HG03575 (cell line): ENCODE measurements at regions not wholly inside any gene's neighbourhood (a gene's known extent, or its start where the extent isn't known, plus 50 kb on each side); places are given as distances from the start of the nearest gene placed in this dataset.

Experiments used
- ATAC-seq: cut with Tn5 transposase; IDR thresholded peaks from one replicate; pipeline ENCODE4 v1.9.1; 2021; ENCODE audit not compliant: unreplicated experiment, insufficient number of reproducible peaks, low FRiP score; ENCODE audit errors: extremely low read depth

DNA sequence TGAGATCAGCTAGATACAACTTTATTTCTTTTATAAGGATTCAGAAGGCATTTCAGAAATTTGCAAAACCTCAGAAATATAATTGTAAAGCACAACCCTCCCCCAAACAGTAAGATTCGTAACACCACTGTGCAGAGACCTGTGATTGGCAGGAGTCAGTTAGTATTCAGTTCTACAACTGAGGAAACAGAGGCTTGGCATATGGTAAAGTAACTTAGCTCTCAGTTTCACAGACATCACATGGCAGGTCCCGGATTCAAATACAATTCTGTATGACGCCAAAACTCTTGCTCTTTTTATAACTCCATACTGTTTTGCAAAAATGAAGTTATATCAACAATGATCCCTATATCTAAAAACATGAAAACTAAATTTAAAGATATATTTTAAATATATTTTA, 225.6 kb upstream of the LMCD1 start:
- ATAC-seq: no peak

DNA sequence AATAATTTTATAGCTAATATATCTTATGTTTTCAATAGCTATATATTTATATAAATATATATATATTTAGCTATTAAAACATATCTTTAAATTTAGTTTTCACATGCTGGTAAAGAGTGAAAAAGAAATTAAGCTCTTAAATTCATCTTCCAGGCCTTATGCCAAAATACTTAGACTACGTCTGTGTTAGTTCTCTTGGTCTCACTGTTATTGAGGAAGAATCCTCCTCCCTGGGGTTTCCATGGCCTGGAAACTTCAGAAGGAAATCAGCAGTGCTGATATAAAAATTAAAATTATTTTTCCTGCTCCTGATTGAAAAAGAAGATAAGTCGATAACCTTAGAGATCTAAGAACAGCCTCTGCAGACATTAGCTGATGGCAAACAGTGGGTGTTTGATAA, 225.1 kb upstream of the LMCD1 start:
- no peak for ATAC-seq

DNA sequence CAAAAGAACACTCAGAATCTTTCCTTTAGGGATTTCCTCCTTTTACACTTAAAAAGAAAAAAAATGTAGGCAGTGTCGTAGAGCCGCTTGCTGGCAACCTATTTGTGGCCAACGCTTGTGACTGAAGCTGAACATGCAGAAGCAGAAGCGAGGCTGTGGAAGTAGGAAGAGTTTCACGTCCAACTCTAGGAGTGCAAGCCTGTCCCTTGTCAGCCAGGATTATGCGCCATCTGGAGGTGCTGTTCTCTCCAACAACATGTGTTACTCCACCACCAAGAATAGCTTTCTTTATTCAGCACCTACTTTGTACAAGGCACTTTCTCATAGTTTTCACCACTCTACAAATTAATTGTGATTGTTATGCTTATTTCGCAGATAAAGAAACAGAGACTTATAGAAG, 223.2 kb upstream of the LMCD1 start:
- no peak for ATAC-seq

DNA sequence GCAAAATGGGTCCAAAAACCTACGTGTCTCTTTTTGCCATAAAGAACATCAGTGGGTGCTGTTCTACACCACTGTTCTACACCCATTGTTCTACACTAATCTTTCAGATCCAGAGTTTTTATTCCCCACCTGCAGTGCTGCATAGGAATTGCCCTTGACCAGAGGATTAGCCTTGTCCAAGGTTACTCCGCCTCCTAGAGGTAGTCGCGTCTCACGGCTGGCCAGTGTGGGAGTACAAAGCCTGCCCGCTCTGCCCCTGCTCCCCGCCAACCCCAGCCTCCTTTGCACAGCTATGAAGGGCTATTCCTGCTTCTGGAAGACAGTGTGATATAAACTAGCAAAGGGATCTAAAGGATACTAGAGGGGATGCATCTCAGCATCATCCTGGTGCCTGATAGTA, 222.1 kb upstream of the LMCD1 start:
- ATAC-seq: no peak

DNA sequence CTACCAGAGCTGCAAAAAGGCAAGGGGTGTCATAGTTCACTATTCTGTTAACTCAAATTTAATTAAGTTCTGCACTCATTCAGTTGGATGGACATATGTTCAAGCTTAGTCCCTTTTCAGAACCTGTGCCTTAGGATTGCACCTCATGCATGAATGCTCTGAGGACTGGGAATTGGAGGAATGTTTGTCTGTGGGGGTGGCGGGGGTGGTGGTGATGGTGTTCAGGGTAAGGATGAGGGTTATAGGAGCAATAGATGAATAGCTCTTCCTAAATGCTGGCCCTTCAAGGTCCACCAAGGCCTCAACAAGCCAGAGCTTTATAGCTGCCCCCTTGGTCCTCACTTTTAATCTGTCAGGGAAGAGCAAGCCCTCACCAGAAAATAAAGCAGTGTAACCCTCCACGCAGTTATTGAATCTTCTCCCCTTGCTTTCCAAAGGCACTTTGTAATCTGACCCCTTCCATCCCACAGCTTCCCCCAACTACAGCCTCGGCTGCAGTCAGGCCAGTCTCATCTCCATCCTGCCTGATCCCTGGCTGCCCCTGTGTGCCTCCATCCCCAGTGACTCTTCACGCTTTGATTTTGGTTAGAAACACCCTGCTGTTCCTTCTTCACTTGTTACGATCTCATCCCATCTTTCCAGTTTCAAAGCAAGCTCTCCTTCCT, 221.6 kb upstream of the LMCD1 start:
- no peak for ATAC-seq

DNA sequence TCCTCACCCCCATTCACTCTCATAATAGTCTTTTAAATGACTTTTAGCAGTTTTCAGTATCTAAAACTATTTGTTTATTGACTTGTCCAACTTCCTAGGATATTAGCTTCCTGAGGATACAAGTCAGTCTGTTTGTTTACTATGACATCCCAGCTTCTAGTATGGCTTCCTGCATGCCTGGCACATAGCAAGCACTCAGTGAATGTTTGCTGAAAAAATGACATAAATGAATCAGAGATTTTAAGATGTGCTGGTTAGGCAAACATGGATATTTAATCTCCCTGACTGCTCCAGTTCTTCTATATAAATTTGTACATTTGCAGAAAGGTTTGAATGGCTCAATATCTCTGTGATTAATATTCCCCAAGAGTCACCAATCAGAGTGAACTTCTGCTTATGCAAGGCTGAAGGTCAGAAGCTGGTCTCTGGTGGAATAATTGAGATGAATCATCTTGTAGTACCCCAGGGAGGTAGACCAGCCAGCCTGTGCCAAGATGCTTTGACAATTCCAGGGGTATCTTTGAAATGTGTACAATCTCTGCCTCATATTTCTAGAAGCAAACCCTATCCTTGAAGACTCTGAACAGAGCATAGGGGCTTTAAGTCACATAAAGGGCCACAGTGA, 219.0 kb upstream of the LMCD1 start:
- ATAC-seq: no peak

DNA sequence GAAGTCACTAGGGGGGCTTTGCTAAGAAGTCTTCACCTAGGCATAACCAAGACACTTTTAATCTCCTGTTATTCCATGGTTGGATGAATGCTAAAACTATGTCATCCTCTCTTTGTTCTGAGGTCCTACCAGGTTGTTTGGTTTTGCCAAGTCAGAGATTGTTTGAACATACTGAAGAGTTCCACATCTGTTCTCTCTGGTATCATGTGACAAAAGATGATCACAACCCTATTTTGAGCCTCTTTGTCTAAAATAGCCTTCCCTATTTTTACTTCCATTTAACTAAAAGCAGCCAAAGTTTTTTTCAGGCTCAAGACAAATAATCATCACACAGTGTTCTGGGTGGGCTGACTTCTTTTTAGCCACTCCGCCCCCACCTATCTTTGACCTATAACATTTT, 218.4 kb upstream of the LMCD1 start:
- no peak for ATAC-seq

DNA sequence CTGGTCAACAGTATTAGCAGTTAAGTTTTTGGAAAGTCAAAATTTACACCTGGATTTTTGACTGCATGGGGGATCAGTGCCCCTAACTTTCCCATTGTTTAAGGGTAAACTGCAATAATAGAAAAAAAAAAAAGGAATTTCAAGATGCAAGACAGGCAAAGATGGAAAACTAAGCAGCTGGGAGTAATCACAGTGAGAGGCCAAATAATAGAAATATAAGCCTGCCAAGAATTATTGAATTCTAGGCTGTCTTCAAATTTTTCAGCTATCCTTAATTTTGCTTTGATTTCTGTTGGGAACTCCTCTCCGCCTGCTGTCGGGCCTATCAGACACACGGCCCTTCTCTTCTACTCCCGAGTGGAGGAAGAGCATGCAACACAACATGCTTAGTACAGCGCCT, 215.5 kb upstream of the LMCD1 start:
- no peak for ATAC-seq

DNA sequence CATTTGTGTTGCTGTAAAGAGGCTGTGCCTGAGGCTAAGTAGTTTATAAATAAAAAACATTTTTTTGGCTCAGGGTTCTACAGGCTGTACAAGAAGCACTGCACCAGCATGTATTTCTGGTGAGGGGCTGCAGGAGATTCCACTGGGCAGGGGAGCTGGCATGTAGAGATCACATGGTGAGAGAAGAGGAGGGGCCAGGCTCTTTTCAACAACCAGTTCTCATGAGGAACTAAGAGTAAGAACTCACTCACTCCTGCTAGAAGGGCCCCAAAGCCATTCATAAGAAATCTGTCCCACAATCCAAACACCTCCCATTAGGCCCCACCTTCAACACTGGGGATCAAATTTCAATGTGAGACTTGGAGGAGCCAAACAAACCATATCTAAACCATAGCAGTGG, 214.9 kb upstream of the LMCD1 start:
- ATAC-seq: no peak

DNA sequence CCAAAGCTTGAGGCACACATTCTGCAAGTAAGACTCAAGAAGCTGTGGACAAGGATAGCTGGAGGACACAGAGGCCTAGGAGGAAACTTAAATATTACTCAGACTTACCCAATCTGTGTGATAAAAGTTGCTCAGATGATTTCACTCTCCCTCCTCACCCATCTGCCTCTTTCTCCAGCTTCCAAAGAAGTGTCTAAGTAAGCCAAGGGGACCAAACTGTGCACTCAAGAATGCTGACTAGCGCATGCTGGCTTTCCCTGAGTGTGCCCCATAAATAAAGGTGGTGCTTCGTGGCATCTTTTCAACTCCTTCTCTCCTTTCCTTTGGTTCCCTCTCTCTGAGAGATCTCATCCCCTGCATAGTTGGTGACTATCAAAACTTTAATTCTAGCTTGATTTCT, 211.0 kb upstream of the LMCD1 start:
- no peak for ATAC-seq

DNA sequence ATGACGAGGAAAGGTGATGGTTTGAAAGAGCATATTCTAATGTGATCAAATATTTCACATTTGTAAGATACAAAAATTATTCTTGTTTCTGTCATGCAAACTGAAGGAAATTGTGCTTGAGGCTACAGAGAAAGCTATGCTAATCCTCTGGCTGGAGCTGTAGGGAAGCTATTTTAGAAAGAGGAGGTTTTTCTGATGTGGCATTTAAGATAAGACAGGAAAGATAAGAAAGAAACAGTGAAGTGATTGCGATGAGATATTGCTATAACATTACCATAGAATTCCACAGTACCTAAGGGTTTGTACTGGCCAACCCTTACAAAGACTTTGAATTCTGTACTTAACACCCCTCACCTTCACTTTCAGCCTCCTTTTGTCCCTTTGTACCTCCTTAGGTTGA, 205.2 kb upstream of the LMCD1 start:
- no peak for ATAC-seq

DNA sequence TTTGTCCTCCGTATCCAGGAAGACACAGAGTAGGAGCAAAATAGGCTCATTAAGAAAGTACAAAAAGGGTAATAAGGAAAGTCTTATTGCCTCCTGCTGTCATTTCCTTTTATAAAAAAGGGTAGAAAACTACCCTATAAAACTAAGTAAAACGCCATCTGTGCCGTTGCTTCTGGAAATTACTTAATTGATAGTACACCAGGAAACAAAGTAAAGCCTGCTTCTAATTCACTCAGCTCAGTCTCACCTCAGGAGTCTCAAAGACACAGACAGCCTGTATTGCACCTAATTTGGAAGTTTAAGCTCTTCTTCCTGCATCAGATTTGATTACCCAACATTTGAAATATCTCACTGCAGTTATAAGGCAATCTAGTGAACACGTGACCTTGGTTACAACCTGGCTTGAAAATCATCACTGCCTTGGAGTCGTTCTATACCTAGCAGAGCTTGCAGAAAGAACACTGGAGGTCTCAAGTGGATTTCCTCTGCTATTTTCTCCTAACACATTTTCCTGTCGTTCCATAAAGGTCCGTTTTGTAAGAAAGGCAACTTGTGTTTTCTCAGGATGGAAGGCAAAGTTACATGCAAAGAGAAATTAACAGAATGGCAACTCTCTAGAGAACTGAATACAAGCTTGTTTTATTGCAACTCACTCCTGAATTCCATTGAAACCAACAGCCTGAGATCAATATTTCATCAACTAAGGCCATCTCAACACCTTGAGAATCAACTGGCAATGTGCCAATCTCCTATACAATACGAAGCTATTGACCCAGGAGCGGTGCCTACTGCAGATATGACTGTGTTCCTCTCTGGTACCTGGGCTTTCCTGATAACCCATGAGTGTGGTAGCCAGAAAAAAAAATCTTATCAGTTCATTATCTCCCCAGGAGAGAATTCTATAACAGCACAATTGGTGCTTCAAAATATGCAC, 203.3 kb upstream of the LMCD1 start:
- no peak for ATAC-seq

DNA sequence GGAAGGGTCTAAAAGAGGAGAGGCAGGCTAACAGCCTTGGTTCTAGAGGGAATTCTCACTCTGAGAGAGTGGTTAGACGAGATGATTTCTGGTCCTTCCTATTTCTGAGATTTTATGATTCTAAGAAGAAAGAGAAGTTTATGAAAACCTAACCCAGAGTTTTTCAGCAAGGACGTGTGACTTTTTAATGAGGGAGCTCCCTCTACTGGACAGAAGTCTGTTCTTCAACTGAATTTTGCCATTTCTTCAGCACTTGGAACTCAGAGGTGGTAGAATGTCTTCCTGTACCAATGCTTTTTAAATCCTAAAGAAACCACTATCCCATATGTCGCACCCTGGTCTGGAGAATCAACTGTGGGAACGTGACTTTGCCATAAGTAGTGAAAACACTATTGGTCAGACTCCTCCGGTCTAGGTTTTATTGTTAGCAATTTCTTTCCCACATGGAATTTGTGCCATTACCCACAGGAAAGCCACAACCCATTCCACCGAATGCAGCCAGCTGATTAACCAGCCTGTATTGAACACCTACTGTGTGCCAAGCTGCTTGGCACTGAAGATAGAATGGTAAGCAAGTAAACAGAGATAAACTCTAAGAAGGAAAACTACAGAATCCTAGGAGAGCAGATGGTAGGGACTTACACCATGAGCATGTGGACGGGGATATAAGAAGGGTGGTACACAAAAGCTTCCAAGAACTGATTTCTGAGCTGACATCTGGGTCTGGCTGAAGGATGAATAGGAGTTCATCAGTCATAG, 199.5 kb upstream of the LMCD1 start:
- ATAC-seq: no peak

DNA sequence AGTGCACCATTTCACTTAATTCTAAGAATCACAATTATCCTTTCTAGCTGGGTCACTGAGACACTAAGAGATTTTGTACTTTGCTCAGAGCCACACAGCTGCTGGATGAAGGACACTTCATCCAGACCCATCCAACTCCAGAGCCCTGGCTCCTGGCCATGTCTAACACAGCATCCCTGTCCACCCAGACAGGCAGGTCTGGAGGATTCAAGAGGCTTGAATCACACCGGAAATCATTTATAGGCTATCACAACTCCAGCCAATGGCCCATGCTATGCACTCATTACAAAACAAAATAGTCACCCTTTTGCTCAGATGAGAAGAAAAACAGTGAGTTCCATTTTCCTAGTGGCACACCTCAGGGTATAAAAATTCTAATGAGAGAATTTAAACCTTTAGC, 198.2 kb upstream of the LMCD1 start:
- ATAC-seq: no peak

DNA sequence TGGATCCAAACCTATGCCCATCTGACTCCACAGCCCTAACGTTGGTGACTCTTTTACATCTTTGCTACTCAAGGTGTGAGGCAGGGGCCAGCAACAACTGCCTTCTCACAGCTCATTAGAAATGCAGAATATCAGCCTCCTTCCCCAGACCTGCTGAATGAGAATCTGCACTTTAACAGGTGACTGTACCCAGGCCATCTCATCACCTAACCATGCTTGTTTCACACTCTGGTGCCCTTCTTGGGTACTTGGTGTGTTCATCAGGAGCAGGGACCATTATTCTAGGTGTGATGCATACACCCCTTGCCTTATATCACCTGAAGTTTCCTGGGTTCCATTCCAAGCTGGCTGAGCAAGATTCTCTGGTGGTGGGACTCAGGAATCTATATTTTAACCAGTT, 196.3 kb upstream of the LMCD1 start:
- ATAC-seq: no peak

DNA sequence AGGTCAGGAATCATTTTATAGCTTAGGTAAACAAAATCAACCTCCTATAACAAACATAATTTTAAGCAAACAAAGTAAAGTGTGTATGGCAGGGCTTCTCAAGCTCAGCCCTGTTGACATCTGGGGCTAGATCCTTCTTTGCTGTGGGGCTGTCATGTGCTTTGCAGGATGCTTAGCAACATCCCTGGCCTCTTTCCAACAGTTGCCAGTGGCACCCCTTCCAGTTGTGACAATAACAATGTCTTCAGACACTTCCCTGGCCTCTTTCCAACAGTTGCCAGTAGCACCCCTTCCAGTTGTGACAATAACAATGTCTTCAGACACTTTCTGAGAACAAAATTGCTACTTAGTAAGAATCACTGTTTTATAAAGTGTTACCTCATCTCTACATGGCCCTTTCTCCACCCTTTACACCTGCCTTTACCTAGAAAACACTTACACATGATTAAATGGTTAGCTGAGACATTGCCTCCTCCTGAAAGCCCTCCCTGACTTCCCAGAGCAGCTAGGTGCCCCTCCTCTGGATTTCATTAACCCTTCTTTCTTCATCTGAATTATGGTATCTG, 194.0 kb upstream of the LMCD1 start:
- no peak for ATAC-seq

DNA sequence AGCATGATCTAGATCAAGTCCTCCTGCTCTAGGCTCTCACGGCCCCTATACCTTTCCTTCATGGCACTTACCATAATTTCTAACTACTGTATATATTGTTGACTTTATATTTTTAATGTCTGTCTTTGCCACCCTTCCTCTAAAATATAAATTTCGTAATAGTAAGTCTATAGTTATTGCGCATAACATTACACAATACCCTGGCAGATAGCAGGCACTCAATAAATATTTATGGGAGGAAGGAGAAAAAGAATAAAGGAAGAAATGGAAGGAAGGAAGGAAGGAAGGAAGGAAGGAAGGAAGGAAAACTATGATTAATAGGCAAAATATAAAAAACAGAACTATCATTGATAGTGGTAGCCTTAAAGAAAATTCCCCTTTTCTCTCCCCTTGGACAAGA, 190.3 kb upstream of the LMCD1 start:
- ATAC-seq: no peak

DNA sequence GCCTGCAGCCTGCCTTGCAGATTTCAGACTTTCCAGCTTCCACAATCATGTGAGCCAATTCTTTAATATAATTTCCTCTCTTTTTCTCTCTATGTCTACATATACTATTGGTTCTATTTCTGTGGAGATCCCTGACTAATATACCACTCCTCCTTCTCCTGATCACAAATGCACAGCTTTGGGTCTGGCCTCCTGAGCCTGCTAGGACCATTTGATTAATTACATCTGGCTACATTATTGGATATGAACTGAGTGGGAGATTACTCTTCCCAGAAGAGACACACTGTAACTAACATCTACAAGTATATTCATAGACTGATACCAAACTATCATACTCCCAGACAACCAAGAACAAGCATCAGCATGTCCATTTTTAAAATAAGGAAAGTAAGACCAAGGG, 188.9 kb upstream of the LMCD1 start:
- ATAC-seq: no peak

DNA sequence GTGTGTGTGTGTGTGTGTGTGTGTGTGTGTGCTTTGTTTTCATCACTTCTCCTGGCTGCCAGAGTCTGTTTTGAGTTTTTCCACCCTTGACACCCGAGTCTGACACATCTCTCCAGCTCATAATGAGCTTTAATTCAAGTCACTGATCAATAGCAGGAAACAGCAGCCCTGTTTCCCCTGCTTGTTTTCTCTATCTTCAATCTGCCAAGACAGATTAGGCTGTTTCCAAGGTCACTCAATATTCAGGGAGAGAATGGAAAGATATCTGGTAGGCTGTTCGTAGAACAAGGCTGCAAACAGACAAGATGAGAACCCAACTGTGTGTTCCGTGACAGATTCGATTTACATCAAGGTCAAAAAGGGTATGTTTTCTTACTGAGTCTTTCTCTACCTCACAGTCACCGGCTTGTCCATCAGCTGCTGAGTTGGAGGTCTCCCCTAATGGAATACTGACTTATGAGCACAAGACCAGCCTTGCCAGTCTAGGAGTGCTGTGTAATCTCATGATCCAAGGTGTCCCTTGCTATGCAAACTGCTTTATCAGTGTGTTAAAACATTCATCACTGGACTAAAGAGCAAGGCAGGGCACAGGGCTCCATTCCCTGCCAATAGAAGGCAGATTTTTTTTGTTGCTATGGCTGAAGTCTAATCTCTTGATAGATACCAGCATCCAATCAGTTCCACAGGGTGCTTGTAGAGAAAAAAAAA, 187.9 kb upstream of the LMCD1 start:
- no peak for ATAC-seq
